Ovary (tissue), 7 donors: ENCODE measurements at regions not wholly inside any gene's neighbourhood (a gene's known extent, or its start where the extent isn't known, plus 50 kb on each side); places are given as distances from the start of the nearest gene placed in this dataset.

ENCODE experiments used
- DNase-seq, 5 donors: peaks; one replicate each; pipeline ENCODE4 v3.0.0-alpha.2; 2019 to 2020
- H3K27ac ChIP-seq, 2 donors: fragments of 200-600 bp; one replicate each; pipeline versions ENCODE4 v1.5.1 to v1.8.0; 2019 to 2022
- H3K27me3 ChIP-seq: fragments of 200-600 bp; one replicate; pipeline ENCODE4 v1.8.0; 2022
- H3K36me3 ChIP-seq: fragments of 200-600 bp; sonication (generic); one replicate; pipeline ENCODE4 v1.5.1; 2019
- H3K4me1 ChIP-seq: one replicate; pipeline ENCODE4 v1.8.1; 2013; ENCODE audit warnings: mild to moderate bottlenecking, moderate library complexity; ENCODE audit not compliant: insufficient read depth
- H3K4me3 ChIP-seq: fragments of 200-600 bp; sonication (generic); one replicate; pipeline ENCODE4 v1.5.1; 2017
- H3K9me3 ChIP-seq, 2 donors: fragments of 200-600 bp in 1 of 2; sonication (generic) in 1 of 2; one replicate each; pipeline versions ENCODE4 v1.5.1 to v1.8.1; 2013 to 2019; ENCODE audit warnings: mild to moderate bottlenecking in 1 of 2, moderate library complexity in 1 of 2
- EP300 ChIP-seq: sonication (generic); formaldehyde crosslinking; IDR thresholded peaks from one replicate; pipeline ENCODE4 v1.6.1; 2017; ENCODE audit warnings: antibody characterized with exemption
- POLR2A ChIP-seq: fragments of 450-650 bp; IDR thresholded peaks from one replicate; pipeline ENCODE4 v1.6.1; 2017; ENCODE audit warnings: antibody characterized with exemption, mild to moderate bottlenecking, moderate library complexity
- WGBS, 3 donors: extraction: QIAGEN DNeasy Blood & Tissue Kit in 1 of 3; methylation state at CpG; one replicate each; pipeline versions ENCODE4 v1.1.5 to v1.1.7; 2013 to 2017; 5-methylcytosine and 5-hydroxymethylcytosine counted together
- intact Hi-C, 4 donors: fragments of 100-400 bp; cut with DNase I; formaldehyde crosslinking; loops; one replicate each; pipeline versions ENCODE4 v1.11.0 to v1.15.1; 2022 to 2023
- TF ChIP-seq, protein P1 (sequence below), 3 donors: fragments of 450-650 bp in 2 of 3; fragments of 200-600 bp in 1 of 3; IDR thresholded peaks; one replicate each; pipeline versions ENCODE4 v1.5.1 to v1.8.0; 2016 to 2022; ENCODE audit warnings: antibody characterized with exemption in 3 of 3, mild to moderate bottlenecking in 1 of 3
- donor health status: DM: no; HTN: no; CAD: no; lungs with moderate emphysema.
- donor health status: DM: no; HTN: no; CAD: no.
- donor health status: Bipolar disorder and iron deficiency.
- donor health status: DM: no; HTN: no; CAD: no.
- donor health status: DM: yes; HTN: yes; CAD: no.

DNA sequence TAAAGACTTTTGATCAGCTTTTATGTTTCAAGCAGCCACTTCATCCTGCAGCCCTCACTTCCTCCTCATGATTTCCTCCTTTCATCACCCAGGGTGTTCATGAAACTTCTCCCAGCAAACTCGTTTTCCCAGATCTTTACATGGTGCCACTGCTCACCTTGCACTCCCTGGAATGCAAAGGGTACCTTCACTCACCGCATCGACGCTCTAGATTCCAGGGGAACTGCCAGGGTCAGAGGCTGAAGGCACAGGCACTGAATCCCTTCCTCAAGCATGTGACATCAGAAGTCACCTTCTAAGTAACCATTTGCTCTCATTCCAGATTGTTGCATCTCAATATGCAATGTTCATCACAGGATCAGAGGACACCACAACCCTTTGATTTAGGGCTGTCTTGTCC lies 82.8 kb downstream of the PRKAB2 start:
- DNase-seq, result no peak
- Histone ChIP-seq H3K4me3 (no peak overlapping the region), H3K27ac (no peak overlapping the region), H3K4me1 (no peaks in the 10 kb centered on the region), H3K36me3 (no peaks in the 10 kb centered on the region), H3K9me3 (peaks cover 0 to 2% of the 10 kb centered on the region in 2 donors), H3K27me3 (no peaks in the 10 kb centered on the region)
- intact Hi-C loops, result loop anchor here in 1 of 4 donors (5.0 kb wide), 1 partner anchor 163 kb away; no protein-coding TSS in a partner anchor
- 12 to 26% (median 13%) methylated on average over 4 of the region's 4 CpGs for WGBS, 3 donors
- TF ChIP-seq, protein P1, sequence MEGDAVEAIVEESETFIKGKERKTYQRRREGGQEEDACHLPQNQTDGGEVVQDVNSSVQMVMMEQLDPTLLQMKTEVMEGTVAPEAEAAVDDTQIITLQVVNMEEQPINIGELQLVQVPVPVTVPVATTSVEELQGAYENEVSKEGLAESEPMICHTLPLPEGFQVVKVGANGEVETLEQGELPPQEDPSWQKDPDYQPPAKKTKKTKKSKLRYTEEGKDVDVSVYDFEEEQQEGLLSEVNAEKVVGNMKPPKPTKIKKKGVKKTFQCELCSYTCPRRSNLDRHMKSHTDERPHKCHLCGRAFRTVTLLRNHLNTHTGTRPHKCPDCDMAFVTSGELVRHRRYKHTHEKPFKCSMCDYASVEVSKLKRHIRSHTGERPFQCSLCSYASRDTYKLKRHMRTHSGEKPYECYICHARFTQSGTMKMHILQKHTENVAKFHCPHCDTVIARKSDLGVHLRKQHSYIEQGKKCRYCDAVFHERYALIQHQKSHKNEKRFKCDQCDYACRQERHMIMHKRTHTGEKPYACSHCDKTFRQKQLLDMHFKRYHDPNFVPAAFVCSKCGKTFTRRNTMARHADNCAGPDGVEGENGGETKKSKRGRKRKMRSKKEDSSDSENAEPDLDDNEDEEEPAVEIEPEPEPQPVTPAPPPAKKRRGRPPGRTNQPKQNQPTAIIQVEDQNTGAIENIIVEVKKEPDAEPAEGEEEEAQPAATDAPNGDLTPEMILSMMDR (IDR thresholded peaks at IDR 0.05), result no peak
- no peak for TF ChIP-seq EP300

GRCh38 chr1:147086129-147086528 lies 86.1 kb downstream of the PRKAB2 start:
- intact Hi-C loops, result loop anchor here in 1 of 4 donors (5.0 kb wide), 1 partner anchor 166 kb away; no protein-coding TSS in a partner anchor
- no peak overlapping the region for H3K27ac ChIP-seq
- H3K27me3 ChIP-seq, result no peaks in the 10 kb centered on the region
- no peaks in the 10 kb centered on the region for H3K36me3 ChIP-seq
- H3K4me3 ChIP-seq, result no peak overlapping the region
- H3K9me3 ChIP-seq, result peaks cover 0 to 2% of the 10 kb centered on the region in 2 donors
- DNase-seq, result no peak
- H3K4me1 ChIP-seq, result peaks cover 4% of the 10 kb centered on the region
- TF ChIP-seq POLR2A (no peak), EP300 (no peak)
- TF ChIP-seq, protein P1 (IDR thresholded peaks at IDR 0.05), result no peak

- Histone ChIP-seq H3K36me3 (no peaks in the 10 kb centered on the region), H3K4me1 (peaks cover 4% of the 10 kb centered on the region), H3K27me3 (no peaks in the 10 kb centered on the region), H3K9me3 (peaks cover 0 to 2% of the 10 kb centered on the region in 2 donors), H3K27ac (no peak overlapping the region), H3K4me3 (peak overlapping the region; percentile 42)
- DNase-seq, result peak in 4 of 5 donors; percentile 17 to 50 (median 40)
- TF ChIP-seq POLR2A, result no peak
- TF ChIP-seq, protein P1 (IDR thresholded peaks at IDR 0.05), result no peak
- no peak for TF ChIP-seq EP300
- 0 to 1% (median 1%) methylated on average over 51 of the region's 51 CpGs for WGBS, 3 donors
- intact Hi-C loops, result loop anchor here in 1 of 4 donors (5.0 kb wide), 1 partner anchor 168 kb away; no protein-coding TSS in a partner anchor
Measured at GRCh38 chr1:147084273-147085096, 87.8 kb downstream of the PRKAB2 start.

DNA sequence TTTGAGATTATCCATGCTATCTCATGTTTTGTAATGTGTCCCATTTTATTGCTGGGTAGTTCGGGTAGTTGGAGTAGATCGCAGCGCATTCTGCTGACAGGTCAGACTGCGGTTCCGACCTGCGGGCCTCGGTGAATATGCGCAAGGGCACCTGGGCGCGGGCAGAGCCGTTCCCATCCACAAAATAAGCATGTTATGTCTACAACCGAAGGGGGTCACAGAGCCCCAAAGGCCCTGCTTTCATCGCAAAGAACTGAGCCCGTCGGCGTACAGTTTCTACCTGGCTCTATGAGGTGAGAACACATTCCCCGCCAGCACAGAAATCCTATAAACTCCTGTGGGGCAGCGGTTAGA lies 88.4 kb downstream of the PRKAB2 start:
- WGBS, 3 donors, result 5 to 13% (median 11%) methylated on average over 18 of the region's 18 CpGs
- Histone ChIP-seq H3K4me1 (peaks cover 4% of the 10 kb centered on the region), H3K9me3 (peaks cover 0 to 2% of the 10 kb centered on the region in 2 donors), H3K27me3 (no peaks in the 10 kb centered on the region), H3K27ac (no peak overlapping the region), H3K4me3 (peak overlapping the region; percentile 42), H3K36me3 (no peaks in the 10 kb centered on the region)
- TF ChIP-seq EP300, result no peak
- TF ChIP-seq POLR2A, result no peak
- TF ChIP-seq, protein P1 (IDR thresholded peaks at IDR 0.05), result no peak
- intact Hi-C loops, result no loop called here
- no peak for DNase-seq
